H9 (cell line): ENCODE measurements at regions not wholly inside any gene's neighbourhood (a gene's known extent, or its start where the extent isn't known, plus 50 kb on each side); places are given as distances from the start of the nearest gene placed in this dataset.

Experiments used
- DNase-seq: peaks from one replicate; pipeline ENCODE4 v3.0.0-alpha.2; 2017
- H2AFZ ChIP-seq: one replicate; pipeline ENCODE4 v1.6.1; 2013; ENCODE audit warnings: mild to moderate bottlenecking, low read length, control low read depth, moderate library complexity
- H2AK5ac ChIP-seq: 2 replicates; pipeline ENCODE4 v1.6.1; 2013; ENCODE audit warnings: low read length, control low read depth, mixed read lengths; ENCODE audit not compliant: insufficient read length
- H2BK120ac ChIP-seq: one replicate; pipeline ENCODE4 v1.6.1; 2013; ENCODE audit warnings: low read depth, mild to moderate bottlenecking, low read length, control low read depth, inconsistent platforms; ENCODE audit not compliant: poor library complexity, severe bottlenecking
- H2BK12ac ChIP-seq: 2 replicates; pipeline ENCODE4 v1.6.1; 2013; ENCODE audit warnings: low read length, control low read depth, mixed read lengths, low read depth; ENCODE audit not compliant: insufficient read length
- H2BK15ac ChIP-seq: 2 replicates; pipeline ENCODE4 v1.6.1; 2013; ENCODE audit warnings: low read depth, low read length, control low read depth
- H2BK20ac ChIP-seq: one replicate; pipeline ENCODE4 v1.6.1; 2013; ENCODE audit warnings: low read depth, mild to moderate bottlenecking, low read length, control low read depth, inconsistent platforms; ENCODE audit not compliant: poor library complexity, severe bottlenecking
- H2BK5ac ChIP-seq: 2 replicates; pipeline ENCODE4 v1.6.1; 2013; ENCODE audit warnings: low read length, control low read depth, mixed read lengths; ENCODE audit not compliant: insufficient read length
- H3K14ac ChIP-seq: 2 replicates; pipeline ENCODE4 v1.6.1; 2013; ENCODE audit warnings: low read length, control low read depth; ENCODE audit not compliant: insufficient read depth
- H3K18ac ChIP-seq: 2 replicates; pipeline ENCODE4 v1.6.1; 2013; ENCODE audit warnings: low read depth, mild to moderate bottlenecking, mixed read lengths, low read length, control low read depth; ENCODE audit not compliant: insufficient read length
- H3K23ac ChIP-seq: 2 replicates; pipeline ENCODE4 v1.6.1; 2013; ENCODE audit warnings: low read length, control low read depth, mixed read lengths, low read depth; ENCODE audit not compliant: insufficient read length
- H3K23me2 ChIP-seq: 2 replicates; pipeline ENCODE4 v1.6.1; 2013; ENCODE audit warnings: low read depth, mild to moderate bottlenecking, mixed read lengths, low read length, control low read depth; ENCODE audit not compliant: insufficient read length, poor library complexity, severe bottlenecking
- H3K27ac ChIP-seq: 2 replicates; pipeline ENCODE4 v1.5.1; 2013; ENCODE audit warnings: low read length, control low read depth, mixed read lengths, low read depth; ENCODE audit not compliant: insufficient read length
- H3K27me3 ChIP-seq: 2 replicates; pipeline ENCODE4 v1.6.1; 2013; ENCODE audit warnings: low read length, control low read depth, inconsistent platforms; ENCODE audit not compliant: insufficient read depth
- H3K4ac ChIP-seq: 2 replicates; pipeline ENCODE4 v1.6.1; 2013; ENCODE audit warnings: low read depth, mild to moderate bottlenecking, control low read depth, inconsistent platforms, low read length, moderate library complexity
- H3K4me1 ChIP-seq: 2 replicates; pipeline ENCODE4 v1.6.1; 2013; ENCODE audit warnings: low read length, control low read depth, inconsistent platforms; ENCODE audit not compliant: insufficient read depth
- H3K4me2 ChIP-seq: 2 replicates; pipeline ENCODE4 v1.6.1; 2013; ENCODE audit warnings: low read length, control low read depth, mixed read lengths; ENCODE audit not compliant: insufficient read length, insufficient read depth
- H3K56ac ChIP-seq: 2 replicates; pipeline ENCODE4 v1.6.1; 2013; ENCODE audit warnings: low read depth, mild to moderate bottlenecking, mixed read lengths, low read length, control low read depth; ENCODE audit not compliant: insufficient read length
- H3K79me1 ChIP-seq: 2 replicates; pipeline ENCODE4 v1.6.1; 2013; ENCODE audit warnings: low read depth, mild to moderate bottlenecking, moderate library complexity, low read length, control low read depth, inconsistent platforms; ENCODE audit not compliant: insufficient read depth, poor library complexity, severe bottlenecking
- H3K79me2 ChIP-seq: 2 replicates; pipeline ENCODE4 v1.6.1; 2013; ENCODE audit warnings: low read length, control low read depth, inconsistent platforms; ENCODE audit not compliant: insufficient read depth
- H3K9ac ChIP-seq: 2 replicates; pipeline ENCODE4 v1.6.1; 2013; ENCODE audit warnings: low read length, control low read depth, mixed read lengths; ENCODE audit not compliant: insufficient read length; ENCODE audit errors: extremely low read depth
- H3K9me3 ChIP-seq: one replicate; pipeline ENCODE4 v1.6.1; 2013; ENCODE audit warnings: low read depth, low read length, inconsistent platforms; ENCODE audit not compliant: control insufficient read depth
- H3T11ph ChIP-seq: one replicate; pipeline ENCODE4 v1.6.1; 2013; ENCODE audit warnings: mild to moderate bottlenecking, low read length, control low read depth, inconsistent platforms
- H4K20me1 ChIP-seq: one replicate; pipeline ENCODE4 v1.6.1; 2013; ENCODE audit not compliant: control insufficient read depth, insufficient read length, insufficient read depth
- H4K5ac ChIP-seq: 2 replicates; pipeline ENCODE4 v1.6.1; 2013; ENCODE audit warnings: low read depth, mild to moderate bottlenecking, mixed read lengths, low read length, control low read depth; ENCODE audit not compliant: insufficient read length
- H4K8ac ChIP-seq: replicated peaks from 2 replicates; pipeline ENCODE4 v1.6.1; 2013; ENCODE audit warnings: low read length, control low read depth, mixed read lengths, low read depth; ENCODE audit not compliant: insufficient read length
- H4K91ac ChIP-seq: 2 replicates; pipeline ENCODE4 v1.6.1; 2013; ENCODE audit warnings: low read depth, mild to moderate bottlenecking, moderate library complexity, mixed read lengths, low read length, control low read depth; ENCODE audit not compliant: insufficient read length
- H3K27ac Mint-ChIP-seq, 3 experiments: 2 replicates in 2 of 3; 3 replicates in 1 of 3; pipeline ENCODE4 v1.8.0; 2020 to 2021; ENCODE audit warnings: mixed read lengths in 3 of 3, mild to moderate bottlenecking in 1 of 3, moderate library complexity in 1 of 3
- H3K27me3 Mint-ChIP-seq: 2 replicates; pipeline ENCODE4 v1.8.0; 2021; ENCODE audit warnings: low read depth, mild to moderate bottlenecking, moderate library complexity, mixed read lengths
- H3K36me3 Mint-ChIP-seq, 3 experiments: 2 replicates in 2 of 3; 3 replicates in 1 of 3; pipeline ENCODE4 v1.8.0; 2020 to 2021; ENCODE audit warnings: low read depth in 3 of 3, mixed read lengths in 3 of 3; ENCODE audit not compliant: insufficient read depth in 1 of 3
- H3K4me1 Mint-ChIP-seq, 2 experiments: 2 replicates each; pipeline ENCODE4 v1.8.0; 2020; ENCODE audit warnings: mixed read lengths in 2 of 2
- H3K4me3 Mint-ChIP-seq, 2 experiments: 2 replicates in 1 of 2; 3 replicates in 1 of 2; pipeline ENCODE4 v1.8.0; 2020 to 2021; ENCODE audit warnings: mild to moderate bottlenecking in 2 of 2, mixed read lengths in 2 of 2, moderate library complexity in 1 of 2
- H3K9me3 Mint-ChIP-seq, 2 experiments: 2 replicates in 1 of 2; 3 replicates in 1 of 2; pipeline ENCODE4 v1.8.0; 2020; ENCODE audit warnings: mild to moderate bottlenecking in 2 of 2, mixed read lengths in 2 of 2, moderate library complexity in 1 of 2
- CTCF ChIP-seq: fragments of 200-600 bp; sonication (generic); conservative IDR thresholded peaks from 3 replicates; pipeline ENCODE4 v1.8.0; 2021; ENCODE audit warnings: antibody characterized with exemption, mild to moderate bottlenecking
- WGBS: extraction: QIAGEN DNeasy Blood & Tissue Kit; methylation state at CpG from one replicate; pipeline ENCODE4 v1.1.7; 2013; ENCODE audit warnings: missing lambda C conversion rate, low lambda C conversion rate, mixed read lengths; ENCODE audit not compliant: insufficient read length; ENCODE audit errors: extremely low coverage; 5-methylcytosine and 5-hydroxymethylcytosine counted together

DNA sequence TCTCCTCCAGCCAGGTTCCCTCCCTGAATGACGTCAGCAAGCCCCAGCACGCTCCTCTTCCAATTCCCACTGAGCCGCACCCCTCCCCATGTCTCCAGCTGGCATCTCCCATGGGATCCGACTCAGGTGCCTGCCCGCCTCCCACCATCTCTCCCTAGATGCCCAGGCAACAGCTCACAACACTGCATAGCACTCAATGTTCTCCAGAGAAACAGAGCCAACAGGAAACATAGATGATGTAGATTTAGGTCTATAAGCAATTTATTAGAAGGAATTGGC, 532.3 kb downstream of the BRD1 start:
- WGBS, result no CpG with 5 or more reads among the region's 5 CpGs
- Histone ChIP-seq H2BK5ac (no peak overlapping the region), H3K4ac (no peak overlapping the region), H3K23ac (no peak overlapping the region), H4K8ac (no peak overlapping the region), H2BK12ac (no peak overlapping the region), H3K14ac (no peak overlapping the region), H2AFZ (no peak overlapping the region), H3K9ac (no peak overlapping the region), H2BK120ac (no peak overlapping the region), H3K18ac (no peak overlapping the region), H2BK20ac (no peak overlapping the region), H3K79me2 (no peaks in the 10 kb centered on the region), H3K23me2 (no peaks in the 10 kb centered on the region), H4K91ac (no peak overlapping the region), H3K4me1 (no peaks in the 10 kb centered on the region; the same call in 1 of the 2 replicates), H3K9me3 (no peaks in the 10 kb centered on the region), H3K79me1 (no peaks in the 10 kb centered on the region), H3T11ph (no peak overlapping the region), H4K20me1 (no peaks in the 10 kb centered on the region), H2AK5ac (no peak overlapping the region), H2BK15ac (no peak overlapping the region), H3K27me3 (no peaks in the 10 kb centered on the region), H3K27ac (no peak overlapping the region), H4K5ac (no peak overlapping the region), H3K4me2 (no peak overlapping the region), H3K56ac (no peak overlapping the region)
- Mint-ChIP-seq H3K9me3 (peaks cover 0 to 10% of the 10 kb centered on the region in 2 experiments; a peak in 4 of 5 replicates), H3K4me3 (no peak overlapping the region; a peak in 1 of 5 replicates), H3K36me3 (peaks cover 0 to 6% (median 0%) of the 10 kb centered on the region in 3 experiments; a peak in 3 of 7 replicates), H3K27me3 (peaks cover 30% of the 10 kb centered on the region), H3K4me1 (peaks cover 12% of the 10 kb centered on the region in 2 experiments), H3K27ac (no peak overlapping the region)
- TF ChIP-seq CTCF, result no peak
- DNase-seq, result peak; percentile 20
